ENCODE measurements at regions not wholly inside any gene's neighbourhood (a gene's known extent, or its start where the extent isn't known, plus 50 kb on each side); places are given as distances from the start of the nearest gene placed in this dataset.

GRCh38 chrY:21295206-21295605, 215.9 kb upstream of the RBMY1B start:
- DNase-seq: no peak

- DNase-seq: no peak
These were observed 208.9 kb upstream of the RBMY1B start for GRCh38 chrY:21302278-21302677.

- no peak for DNase-seq
These were observed 195.8 kb upstream of the RBMY1B start for GRCh38 chrY:21315366-21315765.
